Stimulated activated CD8-positive, alpha-beta memory T cell treated with anti-CD3 and anti-CD28 coated beads, Interleukin-4, amount 100 ng/mL, for 1 hour (primary cell): ENCODE measurements at regions not wholly inside any gene's neighbourhood (a gene's known extent, or its start where the extent isn't known, plus 50 kb on each side); places are given as distances from the start of the nearest gene placed in this dataset.

Experiments
- DNase-seq, 2 donors: peaks; one replicate each; pipeline ENCODE4 v3.0.0-alpha.2; 2020; ENCODE audit warnings: low read depth in 2 of 2, low spot score in 1 of 2

DNA sequence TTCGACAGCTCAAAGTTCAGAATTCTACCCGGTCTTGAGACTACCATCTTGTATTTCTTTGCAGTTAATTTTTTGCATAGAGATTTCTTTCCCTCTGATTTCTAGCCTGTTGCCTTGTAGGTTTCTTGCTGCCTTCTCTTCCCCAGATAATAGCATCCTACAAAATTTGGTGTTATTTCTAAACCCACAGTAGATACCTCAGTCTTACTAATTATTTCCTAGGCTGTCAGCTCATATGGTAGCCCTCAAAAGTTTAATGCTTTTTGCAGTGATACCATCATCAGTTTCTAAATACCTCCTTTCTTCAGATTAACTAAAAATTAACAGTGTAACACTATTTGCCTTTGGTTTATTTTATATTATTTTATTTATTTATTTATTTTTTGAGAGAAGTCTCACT is 61.9 kb upstream of the TMPO start:
- no peak for DNase-seq

DNA sequence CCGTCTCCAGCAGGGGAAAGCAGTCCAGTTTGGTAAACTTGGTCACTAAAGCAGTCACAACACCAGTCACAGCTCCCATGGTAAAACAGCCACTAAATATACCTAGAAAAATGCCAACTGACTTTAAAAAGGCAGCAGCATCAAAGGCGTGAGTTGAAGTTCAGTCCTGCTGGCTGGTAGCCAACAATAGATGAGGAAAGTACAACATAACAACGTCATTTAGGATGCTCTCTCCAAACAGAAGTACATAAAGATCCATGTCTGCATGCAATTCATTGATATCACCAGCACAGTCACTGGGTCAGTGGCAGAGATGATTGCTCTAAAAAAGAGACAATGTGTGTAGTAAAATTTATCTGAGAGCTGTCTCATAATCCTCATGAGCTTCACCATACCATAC is 59.3 kb upstream of the TMPO start:
- DNase-seq = no peak

DNA sequence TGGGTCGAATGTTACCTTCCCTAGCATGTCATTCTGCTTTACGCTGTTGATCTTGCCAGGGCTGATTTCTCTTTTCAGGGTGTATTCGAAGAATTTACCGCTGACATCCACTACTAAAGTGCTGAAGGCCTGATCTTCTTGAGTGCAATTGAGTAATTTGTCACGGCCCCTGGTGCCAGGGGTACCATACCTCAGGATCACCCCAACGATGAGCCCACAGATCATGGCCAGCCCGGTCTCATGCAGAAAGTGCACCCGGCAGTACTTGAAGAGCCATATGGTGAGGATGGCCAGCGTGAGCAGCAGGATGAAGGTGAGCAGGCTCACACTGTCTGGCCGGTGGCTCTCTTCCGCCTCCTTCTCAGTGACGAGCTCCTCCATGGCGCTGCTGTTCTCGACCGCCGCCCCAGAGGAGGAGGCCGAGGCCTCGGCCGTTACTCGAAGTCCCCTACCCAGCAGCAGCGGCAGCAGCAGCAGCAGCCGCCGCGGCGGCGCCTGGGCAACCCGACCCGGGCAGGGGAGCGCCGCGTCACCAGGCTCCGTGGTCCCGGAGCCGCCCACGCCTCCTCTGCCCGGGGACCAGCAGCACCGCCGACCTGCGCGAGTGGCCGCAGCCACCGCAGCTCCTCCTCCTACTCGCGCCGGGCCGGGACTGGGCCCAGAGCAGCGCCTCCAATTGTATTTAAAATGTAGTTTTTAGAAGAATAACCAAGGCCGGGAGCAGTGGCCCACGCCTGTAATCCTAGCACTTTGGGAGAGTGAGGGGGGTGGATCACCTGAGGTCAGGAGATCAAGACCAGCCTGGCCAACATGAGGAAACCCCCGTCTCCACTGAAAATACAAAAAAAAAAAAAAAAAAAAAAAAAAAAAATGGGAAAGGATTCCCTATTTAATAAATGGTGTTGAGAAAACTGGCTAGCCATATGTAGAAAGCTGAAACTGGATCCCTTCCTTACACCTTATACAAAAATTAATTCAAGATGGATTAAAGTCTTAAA is 58.5 kb upstream of the TMPO start:
- no peak for DNase-seq

DNA sequence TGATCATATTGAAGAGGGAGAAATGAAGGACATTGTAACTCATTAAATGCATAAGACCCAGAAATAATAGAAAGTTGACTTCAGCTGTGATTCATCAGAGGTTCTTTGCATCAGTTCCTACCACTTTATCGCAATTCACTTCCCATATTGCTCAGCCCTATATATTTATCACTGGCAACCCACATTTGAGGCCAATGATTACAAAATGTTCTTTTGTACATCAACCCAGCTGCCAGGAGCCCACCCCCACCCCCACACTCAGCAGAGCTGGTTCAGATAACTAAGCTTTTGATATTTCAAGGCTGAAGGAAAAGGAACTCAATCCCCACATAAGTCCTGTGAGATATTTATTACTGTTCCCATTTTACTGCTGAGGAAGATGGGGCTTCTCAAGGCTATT is 51.2 kb upstream of the TMPO start:
- no peak for DNase-seq

DNA sequence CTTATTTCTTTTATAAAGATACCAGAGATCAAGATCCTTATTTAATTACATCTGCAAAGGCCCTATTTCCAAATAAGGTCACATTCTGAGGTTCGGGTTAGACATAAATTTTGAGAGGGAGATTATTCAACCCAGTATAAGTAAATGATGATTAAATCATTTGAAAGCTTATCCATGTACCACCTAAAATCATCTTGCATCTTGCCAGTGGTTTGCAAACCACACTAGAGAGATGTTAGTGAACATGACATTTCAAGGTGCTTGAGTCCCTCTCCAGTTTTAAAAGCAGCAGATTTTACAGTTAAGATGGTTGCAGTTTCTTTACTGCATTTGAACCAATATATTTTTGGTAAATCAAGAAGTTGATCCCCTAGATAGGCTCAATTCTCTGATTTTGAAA is 49.9 kb upstream of the TMPO start:
- DNase-seq = no peak
